K562 (cell line): ENCODE measurements at regions not wholly inside any gene's neighbourhood (a gene's known extent, or its start where the extent isn't known, plus 50 kb on each side); places are given as distances from the start of the nearest gene placed in this dataset.

Source experiments
- ATAC-seq: fragments of 200-7000 bp; cut with Tn5 transposase; 3 replicates; pipeline ENCODE4 v1.9.1; 2020; ENCODE audit warnings: moderate library complexity
- BruUV-seq: library from RNA; stranded (reverse); fragments of 400-500 nt; replicated peaks from 2 replicates; lab custom pipeline; 2021; lab: Mats Ljungman, UMichigan
- CTCF ChIA-PET: fragments of 300-600 bp; formaldehyde crosslinking; extraction: SDS; loops from one replicate; lab custom pipeline; 2021; ENCODE audit warnings: low intra/inter-chr PET ratio; lab: Yijun Ruan, JAX
- POLR2A ChIA-PET: fragments of 300-600, 350-650 bp; sonication (Branson Sonifier 250); formaldehyde crosslinking; extraction: SDS; loops from one replicate; lab custom pipeline; 2021; ENCODE audit warnings: antibody characterized with exemption, inconsistent platforms; lab: Yijun Ruan, JAX
- DNase-seq, 4 experiments: peaks; one replicate each; pipeline versions ENCODE4 v3.0.0 to v3.0.0-alpha.2; 2011 to 2018; ENCODE audit warnings: low spot score in 3 of 4, mixed read lengths in 3 of 4; ENCODE audit errors: extremely low read depth in 1 of 4
- FAIRE-seq: peaks from 2 replicates; lab custom pipeline; 2011; peaks lifted over from hg19 to GRCh38; lab: Jason Lieb, UNC
- H2AFZ ChIP-seq: 2 replicates; pipeline ENCODE4 v1.6.0; 2011; ENCODE audit warnings: low read depth, low read length, control low read depth, inconsistent platforms
- H3K27ac ChIP-seq: fragments of 200-600 bp; 3 replicates; pipeline ENCODE4 v1.8.0; 2011; ENCODE audit warnings: low read depth, mild to moderate bottlenecking, control low read depth, inconsistent platforms, low read length, moderate library complexity, mixed read lengths; ENCODE audit errors: extremely low read depth
- H3K27me3 ChIP-seq, 2 experiments: fragments of 300-600 bp in 1 of 2; 2 replicates in 1 of 2; 3 replicates in 1 of 2; pipeline versions ENCODE4 v1.6.0 to v1.8.0; 2011; ENCODE audit warnings: inconsistent platforms in 2 of 2, low read length in 2 of 2, mild to moderate bottlenecking in 1 of 2, mixed read lengths in 1 of 2, moderate library complexity in 1 of 2; ENCODE audit not compliant: control insufficient read depth in 2 of 2, insufficient read depth in 2 of 2
- H3K36me3 ChIP-seq: fragments of 300-600 bp; 3 replicates; pipeline ENCODE4 v1.8.0; 2011; ENCODE audit warnings: mild to moderate bottlenecking, low read length, inconsistent platforms; ENCODE audit not compliant: control insufficient read depth, insufficient read depth
- H3K4me1 ChIP-seq, 2 experiments: fragments of 200-600 bp in 1 of 2; replicated peaks in 1 of 2; 2 replicates in 1 of 2; 3 replicates in 1 of 2; pipeline versions ENCODE4 v1.5.1 to v1.8.0; 2011; ENCODE audit warnings: inconsistent platforms in 2 of 2, low read length in 2 of 2, mild to moderate bottlenecking in 1 of 2, mixed read lengths in 1 of 2, moderate library complexity in 1 of 2; ENCODE audit not compliant: control insufficient read depth in 2 of 2, insufficient read depth in 2 of 2
- H3K4me2 ChIP-seq: 2 replicates; pipeline ENCODE4 v1.6.1; 2011; ENCODE audit warnings: low read length, control low read depth, inconsistent platforms, mixed read lengths; ENCODE audit not compliant: insufficient read depth
- H3K4me3 ChIP-seq: fragments of 200-600 bp; sonication (generic), shearing (Covaris generic); 2 replicates; pipeline ENCODE4 v1.5.1; 2016; ENCODE audit warnings: control low read depth, inconsistent platforms
- H3K79me2 ChIP-seq: fragments of 200-600 bp; 3 replicates; pipeline ENCODE4 v1.8.0; 2011; ENCODE audit warnings: low read length, inconsistent platforms; ENCODE audit not compliant: control insufficient read depth, insufficient read depth
- H3K9ac ChIP-seq, 2 experiments: 2 replicates each; pipeline versions ENCODE4 v1.6.0 to v1.6.1; 2011; ENCODE audit warnings: low read depth in 2 of 2, low read length in 2 of 2, control low read depth in 1 of 2, inconsistent platforms in 1 of 2, mild to moderate bottlenecking in 1 of 2, mixed read lengths in 1 of 2; ENCODE audit not compliant: insufficient read depth in 1 of 2
- H3K9me1 ChIP-seq: one replicate; pipeline ENCODE4 v1.6.0; 2011; ENCODE audit warnings: inconsistent platforms, mild to moderate bottlenecking, low read length, moderate library complexity; ENCODE audit not compliant: control insufficient read depth, insufficient read depth
- H3K9me3 ChIP-seq: replicated peaks from 2 replicates; pipeline ENCODE4 v1.5.1; 2011; ENCODE audit warnings: low read depth, low read length, inconsistent platforms; ENCODE audit not compliant: control insufficient read depth, insufficient read depth
- H4K20me1 ChIP-seq: replicated peaks from 2 replicates; pipeline ENCODE4 v1.6.1; 2011; ENCODE audit warnings: low read length, inconsistent platforms, mixed read lengths; ENCODE audit not compliant: control insufficient read depth, insufficient read depth
- ATF2 ChIP-seq: sonication (generic); formaldehyde crosslinking; IDR thresholded peaks from 2 replicates; pipeline ENCODE4 v1.8.1; 2022; ENCODE audit warnings: missing genetic modification reagents
- CREBBP ChIP-seq: IDR thresholded peaks from one replicate; pipeline ENCODE4 v1.6.1; 2012; ENCODE audit warnings: low read depth, mild to moderate bottlenecking, control low read depth, inconsistent platforms, low read length
- EGR1 ChIP-seq: fragments of 450-650 bp; conservative IDR thresholded peaks from 2 replicates; pipeline ENCODE4 v1.6.1; 2017; ENCODE audit warnings: mild to moderate bottlenecking
- MCM5 ChIP-seq: fragments of 450-650 bp; IDR thresholded peaks from 2 replicates; pipeline ENCODE4 v1.6.1; 2016; ENCODE audit warnings: low read depth
- PHB2 ChIP-seq: fragments of 450-650 bp; IDR thresholded peaks from 2 replicates; pipeline ENCODE4 v1.6.1; 2017; ENCODE audit warnings: low read depth
- RFX1 ChIP-seq: fragments of 450-650 bp; IDR thresholded peaks from 2 replicates; pipeline ENCODE4 v1.6.1; 2016; ENCODE audit warnings: mild to moderate bottlenecking, moderate library complexity
- SRSF1 ChIP-seq: fragments of 200-400 bp; formaldehyde crosslinking; IDR thresholded peaks from 2 replicates; pipeline ENCODE4 v1.6.1; 2017; ENCODE audit warnings: mild to moderate bottlenecking, low read depth, low read length, moderate library complexity
- WGBS: fragments of 100-300 bp; shearing (Covaris generic); methylation state at CpG from one replicate; pipeline ENCODE4 v1.1.6; 2016; ENCODE audit warnings: low coverage, mixed read lengths; ENCODE audit not compliant: insufficient coverage; ENCODE audit errors: missing lambda C conversion rate; 5-methylcytosine and 5-hydroxymethylcytosine counted together
- in situ Hi-C: fragments of 300-500 bp; cut with MboI; formaldehyde crosslinking; loops from 4 replicates; pipeline ENCODE4 v1.15.0; 2018; ENCODE audit warnings: inconsistent platforms, mixed read lengths
- intact Hi-C: fragments of 100-400 bp; cut with micrococcal nuclease; formaldehyde crosslinking; loops from 2 replicates; pipeline ENCODE4 v1.14.2; 2022
- TF ChIP-seq, protein P1 (sequence below): fragments of 250-450 bp; sonication (Bioruptor Pico); IDR thresholded peaks from 2 replicates; pipeline ENCODE4 v1.4.0; 2020

- intact Hi-C loops (no loop called here), in situ Hi-C loops (no loop called here)
- ChIA-PET POLR2A (no interaction called here), CTCF (no interaction called here)
- Histone ChIP-seq H3K9me3 (no peaks in the 10 kb centered on the region), H3K27ac (no peak overlapping the region), H3K9ac (no peak overlapping the region), H3K27me3 (no peaks in the 10 kb centered on the region), H3K9me1 (no peaks in the 10 kb centered on the region), H3K36me3 (no peaks in the 10 kb centered on the region), H3K4me1 (no peaks in the 10 kb centered on the region), H3K4me2 (no peak overlapping the region), H4K20me1 (no peaks in the 10 kb centered on the region), H3K4me3 (no peak overlapping the region), H2AFZ (no peak overlapping the region), H3K79me2 (no peaks in the 10 kb centered on the region)
- no peak for TF ChIP-seq EGR1
- TF ChIP-seq RFX1 = no peak
- no peak for TF ChIP-seq SRSF1
- no peak for TF ChIP-seq ATF2 (CRISPR knock-in tag)
- TF ChIP-seq MCM5 = no peak
- TF ChIP-seq PHB2 = no peak
- TF ChIP-seq, protein P1, sequence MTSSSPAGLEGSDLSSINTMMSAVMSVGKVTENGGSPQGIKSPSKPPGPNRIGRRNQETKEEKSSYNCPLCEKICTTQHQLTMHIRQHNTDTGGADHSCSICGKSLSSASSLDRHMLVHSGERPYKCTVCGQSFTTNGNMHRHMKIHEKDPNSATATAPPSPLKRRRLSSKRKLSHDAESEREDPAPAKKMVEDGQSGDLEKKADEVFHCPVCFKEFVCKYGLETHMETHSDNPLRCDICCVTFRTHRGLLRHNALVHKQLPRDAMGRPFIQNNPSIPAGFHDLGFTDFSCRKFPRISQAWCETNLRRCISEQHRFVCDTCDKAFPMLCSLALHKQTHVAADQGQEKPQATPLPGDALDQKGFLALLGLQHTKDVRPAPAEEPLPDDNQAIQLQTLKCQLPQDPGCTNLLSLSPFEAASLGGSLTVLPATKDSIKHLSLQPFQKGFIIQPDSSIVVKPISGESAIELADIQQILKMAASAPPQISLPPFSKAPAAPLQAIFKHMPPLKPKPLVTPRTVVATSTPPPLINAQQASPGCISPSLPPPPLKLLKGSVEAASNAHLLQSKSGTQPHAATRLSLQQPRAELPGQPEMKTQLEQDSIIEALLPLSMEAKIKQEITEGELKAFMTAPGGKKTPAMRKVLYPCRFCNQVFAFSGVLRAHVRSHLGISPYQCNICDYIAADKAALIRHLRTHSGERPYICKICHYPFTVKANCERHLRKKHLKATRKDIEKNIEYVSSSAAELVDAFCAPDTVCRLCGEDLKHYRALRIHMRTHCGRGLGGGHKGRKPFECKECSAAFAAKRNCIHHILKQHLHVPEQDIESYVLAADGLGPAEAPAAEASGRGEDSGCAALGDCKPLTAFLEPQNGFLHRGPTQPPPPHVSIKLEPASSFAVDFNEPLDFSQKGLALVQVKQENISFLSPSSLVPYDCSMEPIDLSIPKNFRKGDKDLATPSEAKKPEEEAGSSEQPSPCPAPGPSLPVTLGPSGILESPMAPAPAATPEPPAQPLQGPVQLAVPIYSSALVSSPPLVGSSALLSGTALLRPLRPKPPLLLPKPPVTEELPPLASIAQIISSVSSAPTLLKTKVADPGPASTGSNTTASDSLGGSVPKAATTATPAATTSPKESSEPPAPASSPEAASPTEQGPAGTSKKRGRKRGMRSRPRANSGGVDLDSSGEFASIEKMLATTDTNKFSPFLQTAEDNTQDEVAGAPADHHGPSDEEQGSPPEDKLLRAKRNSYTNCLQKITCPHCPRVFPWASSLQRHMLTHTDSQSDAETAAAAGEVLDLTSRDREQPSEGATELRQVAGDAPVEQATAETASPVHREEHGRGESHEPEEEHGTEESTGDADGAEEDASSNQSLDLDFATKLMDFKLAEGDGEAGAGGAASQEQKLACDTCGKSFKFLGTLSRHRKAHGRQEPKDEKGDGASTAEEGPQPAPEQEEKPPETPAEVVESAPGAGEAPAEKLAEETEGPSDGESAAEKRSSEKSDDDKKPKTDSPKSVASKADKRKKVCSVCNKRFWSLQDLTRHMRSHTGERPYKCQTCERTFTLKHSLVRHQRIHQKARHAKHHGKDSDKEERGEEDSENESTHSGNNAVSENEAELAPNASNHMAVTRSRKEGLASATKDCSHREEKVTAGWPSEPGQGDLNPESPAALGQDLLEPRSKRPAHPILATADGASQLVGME (CRISPR knock-in tag) = no peak
- TF ChIP-seq CREBBP = no peak
- ATAC-seq (no peak), DNase-seq (no peak), FAIRE-seq (no peak)
- 0% methylated on average over 2 of the region's 2 CpGs for WGBS
- no TSS peak for BruUV-seq
These were observed 224.9 kb downstream of the FAT4 start for GRCh38 chr4:125539691-125540090.
